HG03575 (cell line): ENCODE measurements at regions not wholly inside any gene's neighbourhood (a gene's known extent, or its start where the extent isn't known, plus 50 kb on each side); places are given as distances from the start of the nearest gene placed in this dataset.

Experiments
- ATAC-seq: cut with Tn5 transposase; IDR thresholded peaks from one replicate; pipeline ENCODE4 v1.9.1; 2021; ENCODE audit not compliant: unreplicated experiment, insufficient number of reproducible peaks, low FRiP score; ENCODE audit errors: extremely low read depth

DNA sequence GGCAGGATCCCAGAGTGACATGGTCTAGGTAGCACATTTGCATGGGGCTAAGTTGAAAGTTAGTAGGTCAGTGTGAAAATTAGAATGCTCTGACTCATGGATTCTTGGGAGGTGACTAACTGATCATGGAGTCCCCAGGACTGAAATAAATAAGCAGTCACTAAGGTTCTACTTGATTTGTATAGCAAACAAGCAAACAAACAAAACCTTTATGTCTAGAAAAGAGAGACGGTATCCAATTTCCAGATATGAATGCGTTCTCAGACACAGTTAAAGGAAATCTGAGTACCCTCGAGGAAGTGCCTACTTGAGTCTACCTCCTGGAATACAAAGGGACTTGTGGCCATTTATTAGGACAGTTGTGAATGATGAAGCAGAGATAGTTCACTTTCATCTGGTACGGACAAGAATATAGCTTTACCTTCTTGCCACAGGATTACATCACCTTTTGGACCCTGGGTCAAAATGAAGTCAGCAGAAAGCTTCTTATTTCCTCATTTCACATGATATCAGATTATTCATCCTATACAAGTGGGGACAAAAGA, 54.3 kb upstream of the AGPS start:
- no peak for ATAC-seq

DNA sequence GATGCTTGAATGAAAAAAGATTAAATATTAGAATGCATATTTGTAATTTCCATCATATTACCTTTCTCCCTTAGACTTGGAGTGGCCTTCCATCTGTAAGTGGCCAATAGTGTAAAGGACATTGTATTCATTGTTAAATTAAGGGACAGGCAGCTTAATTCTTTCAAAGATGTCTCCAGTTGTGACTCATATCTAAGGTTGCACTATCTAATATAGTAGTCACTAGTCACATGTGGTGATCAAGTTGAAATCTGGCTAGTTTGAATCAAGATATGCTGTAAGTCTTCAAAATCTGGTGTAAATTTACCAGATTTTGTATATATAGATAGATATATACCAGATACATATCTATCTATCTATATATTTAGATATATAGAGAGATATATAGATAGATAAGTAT, 52.4 kb upstream of the AGPS start:
- ATAC-seq = no peak

GRCh38 chr2:177342736-177343135, 49.8 kb upstream of the AGPS start:
- ATAC-seq = no peak
